Stimulated activated CD8-positive, alpha-beta memory T cell treated with anti-CD3 and anti-CD28 coated beads, Interleukin-12 subunit alpha, Interleukin-12 subunit beta, amount 100 ng/mL, for 1 hour (primary cell): ENCODE measurements at regions not wholly inside any gene's neighbourhood (a gene's known extent, or its start where the extent isn't known, plus 50 kb on each side); places are given as distances from the start of the nearest gene placed in this dataset.

ENCODE experiments used
- DNase-seq: peaks from one replicate; pipeline ENCODE4 v3.0.0-alpha.2; 2020; ENCODE audit warnings: low read depth

- DNase-seq, result no peak
These were observed 569.9 kb upstream of the CADM1 start for GRCh38 chr11:116073854-116074837.

DNA sequence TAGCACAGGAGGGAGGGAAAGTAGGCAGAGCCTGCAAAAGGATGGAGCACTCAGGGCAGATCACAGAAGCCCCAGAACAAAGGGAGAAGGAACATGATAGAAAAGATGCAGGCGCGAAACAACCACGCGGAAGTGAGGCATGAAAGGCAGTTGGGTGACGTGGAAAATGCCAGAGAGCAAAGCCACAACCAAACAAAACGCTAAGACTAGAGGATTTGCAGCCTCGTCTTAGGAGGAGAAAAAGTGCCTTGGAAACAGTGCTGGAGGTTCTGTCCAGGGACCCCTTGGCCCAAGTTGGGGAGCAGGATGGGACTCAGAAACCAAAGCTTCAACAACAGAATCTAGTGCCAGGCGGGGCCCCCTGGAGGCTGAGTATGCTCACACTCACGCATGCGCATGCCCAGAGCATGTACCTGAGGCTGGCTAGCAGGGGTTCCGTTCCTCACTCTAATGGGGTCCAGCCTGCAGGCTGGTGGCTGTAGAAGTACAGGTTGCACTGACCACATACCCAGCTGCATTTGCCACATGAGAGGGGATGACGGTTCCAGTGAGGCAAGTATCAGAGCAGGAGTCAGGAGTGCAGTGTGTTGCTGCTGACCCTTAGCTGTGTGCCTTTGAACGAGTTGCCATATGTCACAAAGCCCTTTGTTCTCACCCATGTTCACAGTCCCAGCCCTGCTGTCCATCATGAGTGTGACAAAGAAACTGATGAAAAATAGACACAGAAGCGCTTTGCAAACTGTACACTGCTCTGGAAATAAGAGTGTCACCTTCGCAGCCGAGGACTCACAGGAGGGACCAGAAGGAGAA is 568.6 kb upstream of the CADM1 start:
- no peak for DNase-seq

DNA sequence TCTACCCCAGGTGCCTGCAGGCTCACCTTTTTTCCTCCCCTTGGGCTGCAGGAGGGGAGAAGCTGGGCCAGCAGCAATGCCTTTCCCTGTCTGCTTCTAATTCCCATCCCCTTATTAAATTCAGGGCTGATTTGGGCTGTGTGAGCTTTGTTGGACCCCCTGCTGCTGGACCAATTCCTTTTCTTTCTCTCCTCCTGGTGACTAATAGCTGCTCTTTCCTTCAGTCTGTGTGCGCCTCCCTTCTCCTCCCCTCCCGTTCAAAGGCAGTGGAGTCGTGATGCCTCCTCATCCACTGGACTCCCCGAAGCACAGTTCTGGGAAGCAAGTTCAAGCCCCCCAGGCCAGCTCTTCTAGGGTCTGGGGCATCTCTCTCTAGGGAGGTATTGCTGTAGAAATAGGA is 567.9 kb upstream of the CADM1 start:
- no peak for DNase-seq

- DNase-seq, result no peak
These were observed 567.0 kb upstream of the CADM1 start for GRCh38 chr11:116071241-116071640.

GRCh38 chr11:116070520-116070919 is 566.3 kb upstream of the CADM1 start:
- no peak for DNase-seq

DNA sequence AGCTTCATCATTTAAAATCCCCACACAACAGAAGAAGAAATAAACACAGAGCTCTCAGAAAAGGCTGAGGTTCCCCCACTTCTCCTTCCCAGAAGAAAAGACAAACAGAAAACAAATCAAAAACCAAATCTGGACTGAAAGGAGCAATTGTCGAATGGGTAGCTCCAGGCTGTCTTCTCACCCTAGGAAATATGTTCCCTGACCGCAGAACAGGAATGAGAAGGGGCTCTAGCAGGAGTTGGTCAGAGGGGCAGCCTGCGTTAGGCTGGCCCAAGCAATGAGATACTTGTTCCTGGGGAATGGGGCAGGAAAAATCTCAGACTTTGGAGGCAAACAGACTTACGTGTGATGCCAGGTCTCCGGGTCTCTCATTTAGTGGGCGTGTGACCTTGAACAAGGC is 562.6 kb upstream of the CADM1 start:
- no peak for DNase-seq

- no peak for DNase-seq
These were observed 561.8 kb upstream of the CADM1 start for GRCh38 chr11:116065986-116066385.

GRCh38 chr11:116065191-116065895 is 561.1 kb upstream of the CADM1 start:
- no peak for DNase-seq

DNA sequence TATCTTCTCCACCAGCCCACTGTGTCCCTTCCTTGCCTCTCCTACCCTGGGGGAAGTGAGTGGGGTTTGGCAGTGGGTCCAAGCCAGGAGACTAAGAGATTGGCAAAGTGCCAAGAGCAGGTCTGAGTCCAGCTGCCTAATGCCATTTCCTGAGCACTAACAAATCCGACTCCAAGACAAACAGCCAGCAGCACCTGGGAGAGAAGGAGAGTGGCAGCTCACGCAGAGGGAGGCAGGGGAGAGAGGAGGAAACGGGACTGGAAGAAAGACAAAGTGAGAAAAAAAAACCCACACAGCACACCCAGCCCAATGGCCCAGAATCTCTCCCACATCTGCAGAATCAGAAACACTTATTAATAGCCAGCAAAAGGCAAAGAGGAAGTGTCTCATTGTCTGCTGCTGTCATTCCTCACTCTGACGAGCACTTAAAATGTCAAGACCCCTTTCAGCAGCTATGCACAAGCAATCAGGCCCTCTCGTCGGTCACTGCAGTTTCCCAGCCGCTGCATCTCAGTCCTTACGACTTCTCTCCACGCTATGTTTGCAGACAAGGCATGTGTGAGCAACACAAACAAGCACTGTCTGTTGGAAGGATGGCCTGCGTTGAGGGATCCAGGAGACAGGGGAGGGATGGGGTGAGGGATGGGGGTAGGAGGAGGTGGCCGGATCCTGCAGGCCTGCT is 558.4 kb upstream of the CADM1 start:
- no peak for DNase-seq

GRCh38 chr11:116062129-116062489 is 557.9 kb upstream of the CADM1 start:
- no peak for DNase-seq

DNA sequence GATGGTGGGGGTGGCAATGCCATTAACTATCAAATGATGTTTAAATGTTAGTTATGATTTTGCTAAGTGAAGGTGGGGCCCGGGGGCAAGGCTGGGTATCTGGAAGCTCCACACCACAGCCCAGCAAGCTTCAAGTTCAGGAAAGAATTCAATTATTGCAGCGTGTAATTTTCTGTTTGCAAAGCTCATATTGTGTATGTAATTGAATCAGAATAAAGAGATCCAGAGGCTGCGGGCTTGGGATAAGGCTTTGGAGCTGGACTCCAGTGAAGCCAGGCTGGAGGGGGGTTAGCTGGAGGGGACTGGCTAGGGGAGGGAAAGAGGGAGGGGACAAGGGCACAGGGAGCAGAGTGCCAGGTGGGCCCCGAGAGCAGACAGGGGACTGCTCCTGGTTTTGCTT is 557.1 kb upstream of the CADM1 start:
- DNase-seq, result no peak

DNA sequence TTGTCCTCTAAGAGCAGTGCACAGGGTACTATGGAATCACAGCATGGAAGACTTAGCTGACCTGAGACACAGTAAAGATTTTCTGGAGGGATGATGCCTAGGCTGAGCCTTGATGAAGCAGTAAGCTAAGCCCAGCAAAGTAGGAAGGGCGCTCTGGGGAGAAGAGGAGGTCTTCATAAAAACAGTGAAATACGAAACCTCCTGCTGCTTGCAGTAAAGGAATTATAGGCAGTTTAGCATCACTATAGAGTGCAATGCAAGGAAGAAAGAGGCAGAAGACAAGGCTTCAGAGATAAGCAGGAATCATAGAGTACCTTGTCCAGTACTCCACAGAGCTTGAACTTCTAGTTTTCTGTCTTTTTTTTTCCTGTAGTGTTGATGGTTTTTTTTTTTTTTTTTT is 555.7 kb upstream of the CADM1 start:
- no peak for DNase-seq

DNA sequence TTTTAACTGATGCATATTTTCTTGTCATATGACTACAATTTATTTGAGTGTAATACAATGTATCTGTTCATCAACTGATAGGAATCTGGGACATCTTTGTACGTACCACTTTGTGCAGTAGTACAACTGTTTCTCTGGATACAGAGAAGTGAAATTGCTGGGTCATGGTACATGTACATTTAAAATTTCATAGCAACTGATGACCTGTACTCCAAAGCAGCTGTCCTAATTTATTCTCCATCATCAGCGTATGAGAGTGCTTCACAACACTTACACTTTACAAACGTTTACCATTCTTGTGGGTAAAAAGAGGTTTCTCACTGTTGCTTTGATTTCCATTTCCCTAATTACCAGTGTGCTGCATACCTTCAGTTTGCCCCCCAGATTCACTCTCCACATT is 552.8 kb upstream of the CADM1 start:
- DNase-seq, result no peak

GRCh38 chr11:116055064-116055463 is 550.8 kb upstream of the CADM1 start:
- DNase-seq, result no peak

DNA sequence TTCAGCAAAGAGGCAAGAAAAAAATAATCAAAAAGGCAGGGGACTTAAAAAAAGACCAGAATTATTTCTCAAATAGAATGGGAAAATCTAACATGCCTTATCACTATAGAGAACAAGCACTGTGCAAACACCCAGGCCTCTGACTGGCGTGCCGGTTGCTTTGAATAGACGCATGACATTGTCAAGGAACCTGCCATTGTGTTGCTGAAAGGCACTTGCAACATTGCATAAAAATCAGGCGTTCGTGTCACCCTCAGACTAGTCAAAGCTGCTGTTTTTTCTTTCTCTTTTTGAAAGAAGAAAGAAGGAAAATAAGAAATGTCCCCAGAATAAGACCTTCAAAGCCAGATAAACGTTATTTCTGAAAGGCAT is 549.3 kb upstream of the CADM1 start:
- DNase-seq, result no peak

DNA sequence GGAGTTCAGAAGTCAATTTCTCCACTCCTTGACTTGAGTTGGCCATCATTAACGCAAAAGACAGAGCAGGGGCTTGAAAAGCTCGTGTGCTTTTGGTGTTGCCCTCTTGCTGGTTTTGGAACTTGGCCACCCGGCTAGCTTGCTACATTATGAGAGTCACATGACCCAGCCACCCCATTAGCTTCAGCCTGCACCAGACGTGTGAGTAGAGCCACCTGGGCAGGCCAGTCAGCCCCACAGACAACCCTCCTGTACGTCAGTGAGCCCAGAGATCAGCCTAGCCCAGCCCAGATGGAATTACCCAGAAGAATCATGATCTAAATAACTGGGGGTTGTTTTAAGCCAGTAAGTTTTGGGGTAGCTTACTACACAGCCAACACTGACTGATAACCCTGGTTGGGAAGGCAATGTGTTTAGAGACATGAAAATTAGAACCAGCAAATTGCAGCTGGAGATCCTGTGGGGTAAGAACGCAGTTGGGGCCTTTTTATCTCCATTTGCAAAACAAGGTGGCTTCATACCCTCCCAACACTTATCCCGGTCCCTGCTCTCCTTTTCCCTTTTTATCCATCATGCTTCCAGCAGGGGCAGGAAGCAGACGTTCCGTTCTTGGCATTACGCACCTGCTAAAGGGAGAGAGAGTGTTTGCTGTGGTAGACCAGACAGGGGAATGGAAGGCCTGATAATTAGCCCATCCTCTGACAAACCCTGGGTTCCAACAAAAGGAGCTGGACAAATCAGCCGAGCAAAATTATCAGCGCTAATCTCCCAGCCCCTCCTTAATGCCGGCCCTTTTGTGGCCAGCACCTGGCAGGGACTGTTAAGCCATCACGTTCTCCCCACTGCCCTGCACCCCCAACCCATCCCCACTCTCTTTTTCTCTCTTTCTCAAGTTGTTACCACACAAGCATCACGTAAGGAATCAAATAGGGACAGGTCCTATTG is 548.7 kb upstream of the CADM1 start:
- no peak for DNase-seq

GRCh38 chr11:116051494-116051893 is 547.3 kb upstream of the CADM1 start:
- no peak for DNase-seq

GRCh38 chr11:116049383-116049782 is 545.2 kb upstream of the CADM1 start:
- no peak for DNase-seq

- DNase-seq, result no peak
These were observed 541.9 kb upstream of the CADM1 start for GRCh38 chr11:116046127-116046526.

DNA sequence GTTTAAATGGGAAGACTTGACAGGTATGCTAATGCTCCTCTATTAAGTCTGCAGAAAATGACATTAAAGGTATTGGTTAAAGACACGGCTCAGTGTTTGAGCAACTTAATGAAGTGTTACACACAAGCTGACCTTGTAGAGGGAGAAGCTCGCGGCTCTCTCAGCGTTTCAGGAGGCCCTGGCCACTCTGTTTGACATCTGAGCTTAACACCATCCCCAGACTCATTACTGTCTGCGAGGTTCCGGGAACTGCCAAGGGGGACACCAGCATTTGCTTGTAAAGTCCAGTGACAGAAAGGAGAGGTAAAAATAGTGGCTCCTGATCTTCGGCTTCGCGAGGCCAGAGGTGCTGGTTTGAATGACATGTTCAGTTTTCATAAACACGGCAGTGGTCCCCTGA is 540.7 kb upstream of the CADM1 start:
- no peak for DNase-seq

- DNase-seq, result no peak
These were observed 540.3 kb upstream of the CADM1 start for GRCh38 chr11:116044520-116044919.
